ENCODE measurements at regions not wholly inside any gene's neighbourhood (a gene's known extent, or its start where the extent isn't known, plus 50 kb on each side); places are given as distances from the start of the nearest gene placed in this dataset.
"Not testable (repeated sequence)": the region's sequence is repeated elsewhere in the genome, so short reads cannot be mapped to it uniquely, and the experiment has no call there.

- H3K4me1 Mint-ChIP-seq (ENCODE audit: low read depth); H3K4me3 Mint-ChIP-seq; intact Hi-C loops (cut with micrococcal nuclease); H3K27ac Mint-ChIP-seq; H3K27me3 Mint-ChIP-seq; H3K36me3 Mint-ChIP-seq (ENCODE audit: low read depth): not testable (repeated sequence)
- H3K9me3 Mint-ChIP-seq = peaks cover 27% of the 10 kb centered on the region
Observed at GRCh38 chrX:81987217-81987616, 785.3 kb downstream of the SH3BGRL start.

GRCh38 chrX:81996166-81996565, 794.3 kb downstream of the SH3BGRL start:
- Mint-ChIP-seq H3K27me3 (no peaks in the 10 kb centered on the region), H3K4me1 (ENCODE audit: low read depth) (no peaks in the 10 kb centered on the region), H3K36me3 (ENCODE audit: low read depth) (no peaks in the 10 kb centered on the region), H3K4me3 (no peak overlapping the region), H3K27ac (no peak overlapping the region), H3K9me3 (peaks cover 15% of the 10 kb centered on the region)
- intact Hi-C loops (cut with micrococcal nuclease) = no loop called here

GRCh38 chrX:82029571-82030218, 827.8 kb downstream of the SH3BGRL start:
- Mint-ChIP-seq H3K27me3 (no peaks in the 10 kb centered on the region), H3K27ac (no peak overlapping the region), H3K4me3 (no peak overlapping the region), H3K9me3 (peaks cover 6% of the 10 kb centered on the region), H3K4me1 (ENCODE audit: low read depth) (no peaks in the 10 kb centered on the region), H3K36me3 (ENCODE audit: low read depth) (no peaks in the 10 kb centered on the region)
- intact Hi-C loops (cut with micrococcal nuclease) = no loop called here

- intact Hi-C loops (cut with micrococcal nuclease) = no loop called here
- no peak overlapping the region for H3K27ac Mint-ChIP-seq
- H3K4me3 Mint-ChIP-seq = no peak overlapping the region
- H3K4me1 Mint-ChIP-seq (ENCODE audit: low read depth) = no peaks in the 10 kb centered on the region
- H3K36me3 Mint-ChIP-seq (ENCODE audit: low read depth) = no peaks in the 10 kb centered on the region
- no peaks in the 10 kb centered on the region for H3K27me3 Mint-ChIP-seq
- H3K9me3 Mint-ChIP-seq = peaks cover 6% of the 10 kb centered on the region
Observed at GRCh38 chrX:82031250-82031649, 829.3 kb downstream of the SH3BGRL start.

- intact Hi-C loops (cut with micrococcal nuclease) = no loop called here
- Mint-ChIP-seq H3K36me3 (ENCODE audit: low read depth) (no peaks in the 10 kb centered on the region), H3K27ac (no peak overlapping the region)
Observed at GRCh38 chrX:82038793-82039192, 836.9 kb downstream of the SH3BGRL start.

GRCh38 chrX:82041034-82041433, 839.1 kb downstream of the SH3BGRL start:
- Mint-ChIP-seq H3K36me3 (ENCODE audit: low read depth) (no peaks in the 10 kb centered on the region), H3K27ac (no peak overlapping the region), H3K4me3 (no peak overlapping the region), H3K9me3 (peaks cover under 1% of the 10 kb centered on the region), H3K4me1 (ENCODE audit: low read depth) (no peaks in the 10 kb centered on the region), H3K27me3 (no peaks in the 10 kb centered on the region)
- intact Hi-C loops (cut with micrococcal nuclease) = no loop called here

More at GRCh38 chrX:82038793-82039192, 836.9 kb downstream of the SH3BGRL start:
- no peaks in the 10 kb centered on the region for H3K27me3 Mint-ChIP-seq
- H3K4me1 Mint-ChIP-seq (ENCODE audit: low read depth) = no peaks in the 10 kb centered on the region
- no peak overlapping the region for H3K4me3 Mint-ChIP-seq
- H3K9me3 Mint-ChIP-seq = no peaks in the 10 kb centered on the region

- Mint-ChIP-seq H3K27me3 (no peaks in the 10 kb centered on the region), H3K4me3 (no peak overlapping the region), H3K9me3 (peaks cover 24% of the 10 kb centered on the region), H3K4me1 (ENCODE audit: low read depth) (no peaks in the 10 kb centered on the region), H3K27ac (no peak overlapping the region), H3K36me3 (ENCODE audit: low read depth) (no peaks in the 10 kb centered on the region)
- intact Hi-C loops (cut with micrococcal nuclease) = no loop called here
Observed at GRCh38 chrX:82058728-82059127, 856.8 kb downstream of the SH3BGRL start.

- Mint-ChIP-seq H3K36me3 (ENCODE audit: low read depth) (no peaks in the 10 kb centered on the region), H3K4me1 (ENCODE audit: low read depth) (no peaks in the 10 kb centered on the region), H3K4me3 (no peak overlapping the region), H3K27ac (no peak overlapping the region), H3K9me3 (peaks cover 12% of the 10 kb centered on the region), H3K27me3 (no peaks in the 10 kb centered on the region)
- intact Hi-C loops (cut with micrococcal nuclease) = no loop called here
Observed at GRCh38 chrX:82070948-82071347, 869.0 kb downstream of the SH3BGRL start.

GRCh38 chrX:82081027-82081426, 879.1 kb downstream of the SH3BGRL start:
- intact Hi-C loops (cut with micrococcal nuclease) = no loop called here
- no peak overlapping the region for H3K27ac Mint-ChIP-seq
- H3K36me3 Mint-ChIP-seq (ENCODE audit: low read depth) = no peaks in the 10 kb centered on the region
- H3K27me3 Mint-ChIP-seq = no peaks in the 10 kb centered on the region
- H3K4me3 Mint-ChIP-seq = no peak overlapping the region
- H3K9me3 Mint-ChIP-seq = peaks cover 21% of the 10 kb centered on the region
- no peaks in the 10 kb centered on the region for H3K4me1 Mint-ChIP-seq (ENCODE audit: low read depth)

- Mint-ChIP-seq H3K9me3 (peaks cover 30% of the 10 kb centered on the region), H3K4me1 (ENCODE audit: low read depth) (no peaks in the 10 kb centered on the region), H3K36me3 (ENCODE audit: low read depth) (no peaks in the 10 kb centered on the region), H3K27ac (no peak overlapping the region), H3K4me3 (no peak overlapping the region), H3K27me3 (no peaks in the 10 kb centered on the region)
- intact Hi-C loops (cut with micrococcal nuclease) = no loop called here
Observed at GRCh38 chrX:82087699-82088098, 885.8 kb downstream of the SH3BGRL start.

- intact Hi-C loops (cut with micrococcal nuclease) = no loop called here
- H3K36me3 Mint-ChIP-seq (ENCODE audit: low read depth) = no peaks in the 10 kb centered on the region
- H3K27ac Mint-ChIP-seq = no peak overlapping the region
Observed at GRCh38 chrX:82092307-82092706, 890.4 kb downstream of the SH3BGRL start.

GRCh38 chrX:82125103-82125502, 923.2 kb downstream of the SH3BGRL start:
- no peak overlapping the region for H3K4me3 Mint-ChIP-seq
- intact Hi-C loops (cut with micrococcal nuclease) = no loop called here
- no peaks in the 10 kb centered on the region for H3K36me3 Mint-ChIP-seq (ENCODE audit: low read depth)
- H3K27me3 Mint-ChIP-seq = no peaks in the 10 kb centered on the region
- no peaks in the 10 kb centered on the region for H3K4me1 Mint-ChIP-seq (ENCODE audit: low read depth)
- H3K9me3 Mint-ChIP-seq = peaks cover 9% of the 10 kb centered on the region
- no peak overlapping the region for H3K27ac Mint-ChIP-seq

More at GRCh38 chrX:82092307-82092706, 890.4 kb downstream of the SH3BGRL start:
- no peak overlapping the region for H3K4me3 Mint-ChIP-seq
- peaks cover 7% of the 10 kb centered on the region for H3K9me3 Mint-ChIP-seq
- no peaks in the 10 kb centered on the region for H3K4me1 Mint-ChIP-seq (ENCODE audit: low read depth)
- no peaks in the 10 kb centered on the region for H3K27me3 Mint-ChIP-seq

- Mint-ChIP-seq H3K9me3 (peaks cover 6% of the 10 kb centered on the region), H3K27ac (no peak overlapping the region), H3K27me3 (no peaks in the 10 kb centered on the region), H3K4me1 (ENCODE audit: low read depth) (no peaks in the 10 kb centered on the region), H3K36me3 (ENCODE audit: low read depth) (no peaks in the 10 kb centered on the region), H3K4me3 (no peak overlapping the region)
- intact Hi-C loops (cut with micrococcal nuclease) = no loop called here
Observed at GRCh38 chrX:82127228-82128123, 925.6 kb downstream of the SH3BGRL start.

- H3K27ac Mint-ChIP-seq = no peak overlapping the region
- intact Hi-C loops (cut with micrococcal nuclease) = no loop called here
- H3K4me1 Mint-ChIP-seq (ENCODE audit: low read depth) = no peaks in the 10 kb centered on the region
- no peaks in the 10 kb centered on the region for H3K36me3 Mint-ChIP-seq (ENCODE audit: low read depth)
- peaks cover 20% of the 10 kb centered on the region for H3K9me3 Mint-ChIP-seq
- no peaks in the 10 kb centered on the region for H3K27me3 Mint-ChIP-seq
- no peak overlapping the region for H3K4me3 Mint-ChIP-seq
Observed at GRCh38 chrX:82134378-82134777, 932.5 kb downstream of the SH3BGRL start.
